ENCODE measurements at regions not wholly inside any gene's neighbourhood (a gene's known extent, or its start where the extent isn't known, plus 50 kb on each side); places are given as distances from the start of the nearest gene placed in this dataset.

DNA sequence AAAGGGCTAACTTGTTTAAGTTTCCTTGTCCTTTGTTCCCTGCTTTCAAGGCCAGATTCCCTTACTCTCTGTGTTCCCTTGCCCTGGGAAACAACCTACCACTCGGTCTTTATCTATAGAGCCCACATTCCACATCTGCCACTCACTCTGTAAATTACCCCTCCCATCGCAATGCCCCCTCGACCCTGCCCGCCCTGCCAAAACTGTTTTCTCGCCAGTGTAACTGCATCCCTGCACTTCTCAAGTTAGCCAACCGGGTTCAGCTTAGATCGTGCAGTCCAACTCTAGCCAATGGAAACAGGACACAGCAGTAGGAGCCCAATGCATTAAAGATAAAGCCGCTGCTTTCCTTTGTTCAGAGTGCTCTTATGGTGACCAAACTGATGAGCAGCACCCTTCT, 263.6 kb downstream of the TBL1XR1 start:
- H3K4me1 Mint-ChIP-seq, result peaks cover 33% of the 10 kb centered on the region
- no peaks in the 10 kb centered on the region for H3K36me3 Mint-ChIP-seq (ENCODE audit: low read depth)
- no peaks in the 10 kb centered on the region for H3K27me3 Mint-ChIP-seq (ENCODE audit: low read depth)
- H3K4me3 Mint-ChIP-seq, result peak overlapping the region; percentile 41
- peak overlapping the region; percentile 9 for H3K27ac Mint-ChIP-seq (ENCODE audit: unreplicated experiment)
- no peak for DNase-seq (ENCODE audit: low read depth, low spot score)
- H3K9me3 Mint-ChIP-seq, result peaks cover 4% of the 10 kb centered on the region
- TF ChIP-seq, protein P1, sequence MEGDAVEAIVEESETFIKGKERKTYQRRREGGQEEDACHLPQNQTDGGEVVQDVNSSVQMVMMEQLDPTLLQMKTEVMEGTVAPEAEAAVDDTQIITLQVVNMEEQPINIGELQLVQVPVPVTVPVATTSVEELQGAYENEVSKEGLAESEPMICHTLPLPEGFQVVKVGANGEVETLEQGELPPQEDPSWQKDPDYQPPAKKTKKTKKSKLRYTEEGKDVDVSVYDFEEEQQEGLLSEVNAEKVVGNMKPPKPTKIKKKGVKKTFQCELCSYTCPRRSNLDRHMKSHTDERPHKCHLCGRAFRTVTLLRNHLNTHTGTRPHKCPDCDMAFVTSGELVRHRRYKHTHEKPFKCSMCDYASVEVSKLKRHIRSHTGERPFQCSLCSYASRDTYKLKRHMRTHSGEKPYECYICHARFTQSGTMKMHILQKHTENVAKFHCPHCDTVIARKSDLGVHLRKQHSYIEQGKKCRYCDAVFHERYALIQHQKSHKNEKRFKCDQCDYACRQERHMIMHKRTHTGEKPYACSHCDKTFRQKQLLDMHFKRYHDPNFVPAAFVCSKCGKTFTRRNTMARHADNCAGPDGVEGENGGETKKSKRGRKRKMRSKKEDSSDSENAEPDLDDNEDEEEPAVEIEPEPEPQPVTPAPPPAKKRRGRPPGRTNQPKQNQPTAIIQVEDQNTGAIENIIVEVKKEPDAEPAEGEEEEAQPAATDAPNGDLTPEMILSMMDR (conservative IDR thresholded peaks at IDR 0.05), result no peak

DNA sequence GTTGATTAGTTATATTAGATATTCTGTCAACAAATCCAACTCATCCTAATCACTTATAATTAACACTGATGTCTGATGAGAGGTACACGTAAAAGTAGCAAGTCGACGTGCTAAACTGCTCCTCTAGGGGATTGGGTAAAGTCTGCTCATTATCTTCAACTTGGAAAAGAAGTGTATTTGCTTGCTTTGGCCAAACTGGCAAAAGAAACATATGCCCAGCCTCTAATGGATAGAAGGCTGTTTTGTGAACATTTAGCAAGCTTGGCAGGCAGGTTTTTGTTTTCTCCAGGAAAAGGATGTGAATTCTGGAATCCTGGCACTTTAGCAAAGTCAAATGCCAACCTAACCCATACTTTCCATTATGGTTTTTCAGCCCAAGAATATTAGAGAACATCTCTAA, 264.8 kb downstream of the TBL1XR1 start:
- DNase-seq (ENCODE audit: low read depth, low spot score), result no peak
- TF ChIP-seq, protein P1 (conservative IDR thresholded peaks at IDR 0.05), result no peak
- Mint-ChIP-seq H3K27ac (ENCODE audit: unreplicated experiment) (peak overlapping the region; percentile 72), H3K9me3 (peaks cover 4% of the 10 kb centered on the region), H3K4me3 (no peak overlapping the region), H3K27me3 (ENCODE audit: low read depth) (no peaks in the 10 kb centered on the region), H3K36me3 (ENCODE audit: low read depth) (no peaks in the 10 kb centered on the region), H3K4me1 (peaks cover 33% of the 10 kb centered on the region)

DNA sequence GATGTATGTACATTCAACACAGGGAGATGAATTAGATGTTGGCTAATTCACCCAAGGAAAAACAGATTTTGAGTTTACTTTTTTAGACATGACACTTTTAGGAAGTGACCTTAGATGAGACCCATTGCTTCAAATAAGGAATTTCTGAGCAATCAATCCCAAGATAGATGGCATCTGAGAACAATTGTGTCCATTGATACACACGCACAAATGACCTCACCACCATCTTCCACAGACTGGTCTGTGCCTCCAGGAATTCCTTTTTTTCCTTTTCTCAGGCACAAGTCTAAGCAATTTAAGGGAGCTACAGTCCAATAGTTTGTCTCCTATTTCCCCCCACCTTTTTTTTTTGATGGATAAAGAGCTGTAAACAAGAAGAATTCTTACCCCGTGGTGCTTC, 265.3 kb downstream of the TBL1XR1 start:
- H3K27me3 Mint-ChIP-seq (ENCODE audit: low read depth), result no peaks in the 10 kb centered on the region
- peaks cover 4% of the 10 kb centered on the region for H3K9me3 Mint-ChIP-seq
- no peak for DNase-seq (ENCODE audit: low read depth, low spot score)
- no peak overlapping the region for H3K4me3 Mint-ChIP-seq
- H3K36me3 Mint-ChIP-seq (ENCODE audit: low read depth), result no peaks in the 10 kb centered on the region
- H3K4me1 Mint-ChIP-seq, result peaks cover 31% of the 10 kb centered on the region
- TF ChIP-seq, protein P1 (conservative IDR thresholded peaks at IDR 0.05), result no peak
- H3K27ac Mint-ChIP-seq (ENCODE audit: unreplicated experiment), result peak overlapping the region; percentile 72

DNA sequence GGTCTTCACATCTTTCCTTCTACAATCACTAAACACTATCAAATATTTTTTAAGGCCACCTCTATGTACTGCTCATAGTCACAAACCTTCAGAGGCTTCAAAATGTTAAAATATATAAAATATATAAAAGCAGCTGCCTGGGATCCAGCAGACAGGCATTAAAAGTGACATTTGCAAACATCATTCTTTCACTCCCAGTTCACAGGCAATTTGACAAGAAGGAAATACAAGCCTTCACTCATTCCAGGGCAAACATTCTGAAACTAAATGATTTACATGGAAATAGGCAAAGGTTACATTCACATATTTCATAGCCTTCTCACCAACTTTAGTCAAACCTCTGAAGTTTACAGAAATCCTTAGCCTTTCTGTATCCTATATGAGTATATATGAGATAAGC, 266.3 kb downstream of the TBL1XR1 start:
- H3K36me3 Mint-ChIP-seq (ENCODE audit: low read depth), result no peaks in the 10 kb centered on the region
- no peak overlapping the region for H3K4me3 Mint-ChIP-seq
- H3K4me1 Mint-ChIP-seq, result peaks cover 29% of the 10 kb centered on the region
- TF ChIP-seq, protein P1 (conservative IDR thresholded peaks at IDR 0.05), result no peak
- H3K27ac Mint-ChIP-seq (ENCODE audit: unreplicated experiment), result no peak overlapping the region
- peaks cover 4% of the 10 kb centered on the region for H3K9me3 Mint-ChIP-seq
- no peak for DNase-seq (ENCODE audit: low read depth, low spot score)
- H3K27me3 Mint-ChIP-seq (ENCODE audit: low read depth), result no peaks in the 10 kb centered on the region

DNA sequence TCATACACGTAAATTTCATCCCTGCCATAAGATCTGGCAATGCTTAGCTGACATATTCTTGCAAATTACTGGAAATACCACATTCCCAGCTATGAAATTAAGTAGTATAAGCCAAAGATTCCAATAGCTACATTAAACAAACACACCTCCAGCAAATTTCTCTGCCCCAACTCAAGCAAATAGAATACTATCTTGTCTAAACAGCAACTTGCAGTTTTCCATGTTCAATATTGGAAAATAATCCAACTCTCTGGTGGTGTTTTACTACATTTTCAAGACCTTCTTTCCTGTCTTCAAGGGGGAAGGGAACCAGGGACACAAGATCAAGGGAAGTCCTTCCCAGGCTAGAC, 268.7 kb downstream of the TBL1XR1 start:
- H3K27ac Mint-ChIP-seq (ENCODE audit: unreplicated experiment), result no peak overlapping the region
- no peaks in the 10 kb centered on the region for H3K9me3 Mint-ChIP-seq
- peaks cover 19% of the 10 kb centered on the region for H3K4me1 Mint-ChIP-seq
- no peak for DNase-seq (ENCODE audit: low read depth, low spot score)
- no peaks in the 10 kb centered on the region for H3K36me3 Mint-ChIP-seq (ENCODE audit: low read depth)
- TF ChIP-seq, protein P1 (conservative IDR thresholded peaks at IDR 0.05), result no peak
- no peak overlapping the region for H3K4me3 Mint-ChIP-seq
- no peaks in the 10 kb centered on the region for H3K27me3 Mint-ChIP-seq (ENCODE audit: low read depth)

Measured in neural crest cell (in vitro differentiated cells).